Heart right ventricle (tissue), 16 donors: ENCODE measurements at regions not wholly inside any gene's neighbourhood (a gene's known extent, or its start where the extent isn't known, plus 50 kb on each side); places are given as distances from the start of the nearest gene placed in this dataset.
"Not testable (repeated sequence)": the region's sequence is repeated elsewhere in the genome, so short reads cannot be mapped to it uniquely, and the experiment has no call there.

Experiments
- ATAC-seq, 8 donors: fragments of 200-7000 bp; cut with Tn5 transposase; one replicate each; pipeline ENCODE4 v1.9.1; 2020; ENCODE audit warnings: mild to moderate bottlenecking in 8 of 8, moderate library complexity in 8 of 8, moderate number of reproducible peaks in 1 of 8
- DNase-seq, 2 donors: peaks; one replicate each; pipeline ENCODE4 v3.0.0-alpha.2; 2020
- H3K27ac ChIP-seq, 10 donors: fragments of 200-600 bp; sonication (generic) in 2 of 10; one replicate each; pipeline versions ENCODE4 v1.5.0 to v1.8.0; 2020 to 2022; ENCODE audit warnings: mild to moderate bottlenecking in 3 of 10
- H3K27me3 ChIP-seq, 7 donors: fragments of 200-600 bp; one replicate each; pipeline ENCODE4 v1.8.0; 2021 to 2022; ENCODE audit warnings: mild to moderate bottlenecking in 2 of 7
- H3K36me3 ChIP-seq, 9 donors: fragments of 200-600 bp; sonication (generic) in 1 of 9; one replicate each; pipeline versions ENCODE4 v1.5.0 to v1.8.0; 2020 to 2022; ENCODE audit warnings: mild to moderate bottlenecking in 2 of 9
- H3K4me1 ChIP-seq, 9 donors: fragments of 200-600 bp; sonication (generic) in 1 of 9; one replicate each; pipeline versions ENCODE4 v1.5.0 to v1.8.0; 2020 to 2022; ENCODE audit warnings: mild to moderate bottlenecking in 4 of 9
- H3K4me3 ChIP-seq, 10 donors: fragments of 200-600 bp; sonication (generic) in 2 of 10; one replicate each; pipeline versions ENCODE4 v1.5.0 to v1.8.0; 2020 to 2022; ENCODE audit warnings: mild to moderate bottlenecking in 7 of 10, moderate library complexity in 2 of 10
- H3K9me3 ChIP-seq, 11 donors: fragments of 200-600 bp in 10 of 11; sonication (generic) in 2 of 11; one replicate each; pipeline versions ENCODE4 v1.5.0 to v1.8.0; 2013 to 2022; ENCODE audit warnings: mild to moderate bottlenecking in 2 of 11, control low read depth in 1 of 11, moderate library complexity in 1 of 11
- WGBS, 2 donors: extraction: QIAGEN DNeasy Blood & Tissue Kit; methylation state at CpG; one replicate each; pipeline ENCODE4 v1.1.7; 2013; ENCODE audit warnings: inconsistent platforms in 1 of 2; 5-methylcytosine and 5-hydroxymethylcytosine counted together
- intact Hi-C, 10 donors: fragments of 100-400 bp; cut with DNase I; formaldehyde crosslinking; loops; one replicate each; pipeline versions ENCODE4 v1.11.1 to v1.14.2; 2022
- TF ChIP-seq, protein P1 (sequence below), 9 donors: fragments of 200-600 bp; sonication (generic) in 2 of 9; IDR thresholded peaks; one replicate each; pipeline versions ENCODE4 v1.5.0 to v1.8.0; 2021 to 2022; ENCODE audit warnings: antibody characterized with exemption in 9 of 9, mild to moderate bottlenecking in 5 of 9, moderate library complexity in 1 of 9
- donor health status: Arrhythmogenic right ventricular cardiomyopathy.
- donor health status: ischemic (EF 13 %, LVEDD 7.1; RV severe dilation, severe dysfunction).
- donor health status: healthy with polysubstance abuse.
- donor health status: DM: no; HTN: yes; CAD: no.
- donor health status: DM: no; HTN: no; CAD: no.
- donor health status: ischemic (EF 25% LVEDD 6.9; RV normal size, moderate dysfunction).
- donor health status: ischemic (EF 25% LVEDD 5.7; RV mildly dilated, moderate dysfunction).
- donor health status: healthy.
- donor health status: DM: yes; HTN: yes; CAD: no.
- donor health status: Ischemic cardiomyopathy.
- donor health status: ischemic (EF 35%, LVEDD 5.7; RV mildly dilated, moderate dysfunction).
- donor health status: nonischemic (EF 11% LVEDD 7.7; RV severe dilation, severe dysfunction).
- donor health status: DM: yes; HTN: yes; CAD: no.
- donor health status: PGD.
- donor health status: ischemic (EF 29% LVEDD 5.4; RV normal size, mild dysfunction).
- donor health status: nonischemic (EF 23%, LVEDD 6.1; RV moderate dilation, normal function).

DNA sequence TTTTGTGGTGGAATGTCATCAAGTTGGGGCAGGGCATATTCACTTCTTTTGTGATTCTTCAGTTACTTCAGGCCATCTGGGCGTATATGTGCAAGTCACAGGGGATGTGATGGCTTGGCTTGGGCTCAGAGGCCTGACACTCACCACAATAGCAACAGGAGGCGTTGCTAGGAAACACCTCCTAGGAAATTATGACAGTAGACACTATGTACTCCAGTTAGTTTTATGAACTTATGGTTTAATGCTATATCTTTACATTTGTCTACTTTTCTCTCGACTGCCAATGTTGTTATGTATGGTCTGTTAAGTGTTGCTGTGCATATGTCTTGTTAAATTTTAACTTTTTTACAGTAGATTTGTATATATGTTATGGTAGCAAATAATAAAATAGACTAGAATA is 788.7 kb upstream of the GOT2 start:
- intact Hi-C loops, result no loop called here
- H3K27me3 ChIP-seq, result no peaks in the 10 kb centered on the region
- no peak overlapping the region for H3K27ac ChIP-seq
- no peaks in the 10 kb centered on the region for H3K36me3 ChIP-seq
- H3K4me1 ChIP-seq, result no peaks in the 10 kb centered on the region
- TF ChIP-seq, protein P1, sequence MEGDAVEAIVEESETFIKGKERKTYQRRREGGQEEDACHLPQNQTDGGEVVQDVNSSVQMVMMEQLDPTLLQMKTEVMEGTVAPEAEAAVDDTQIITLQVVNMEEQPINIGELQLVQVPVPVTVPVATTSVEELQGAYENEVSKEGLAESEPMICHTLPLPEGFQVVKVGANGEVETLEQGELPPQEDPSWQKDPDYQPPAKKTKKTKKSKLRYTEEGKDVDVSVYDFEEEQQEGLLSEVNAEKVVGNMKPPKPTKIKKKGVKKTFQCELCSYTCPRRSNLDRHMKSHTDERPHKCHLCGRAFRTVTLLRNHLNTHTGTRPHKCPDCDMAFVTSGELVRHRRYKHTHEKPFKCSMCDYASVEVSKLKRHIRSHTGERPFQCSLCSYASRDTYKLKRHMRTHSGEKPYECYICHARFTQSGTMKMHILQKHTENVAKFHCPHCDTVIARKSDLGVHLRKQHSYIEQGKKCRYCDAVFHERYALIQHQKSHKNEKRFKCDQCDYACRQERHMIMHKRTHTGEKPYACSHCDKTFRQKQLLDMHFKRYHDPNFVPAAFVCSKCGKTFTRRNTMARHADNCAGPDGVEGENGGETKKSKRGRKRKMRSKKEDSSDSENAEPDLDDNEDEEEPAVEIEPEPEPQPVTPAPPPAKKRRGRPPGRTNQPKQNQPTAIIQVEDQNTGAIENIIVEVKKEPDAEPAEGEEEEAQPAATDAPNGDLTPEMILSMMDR (IDR thresholded peaks at IDR 0.05), result no peak
- DNase-seq (no peak), ATAC-seq (no peak)
- H3K4me3 ChIP-seq, result no peak overlapping the region
- WGBS, 2 donors, result 61 to 63% methylated on average over 3 of the region's 3 CpGs
- H3K9me3 ChIP-seq, result no peaks in the 10 kb centered on the region

DNA sequence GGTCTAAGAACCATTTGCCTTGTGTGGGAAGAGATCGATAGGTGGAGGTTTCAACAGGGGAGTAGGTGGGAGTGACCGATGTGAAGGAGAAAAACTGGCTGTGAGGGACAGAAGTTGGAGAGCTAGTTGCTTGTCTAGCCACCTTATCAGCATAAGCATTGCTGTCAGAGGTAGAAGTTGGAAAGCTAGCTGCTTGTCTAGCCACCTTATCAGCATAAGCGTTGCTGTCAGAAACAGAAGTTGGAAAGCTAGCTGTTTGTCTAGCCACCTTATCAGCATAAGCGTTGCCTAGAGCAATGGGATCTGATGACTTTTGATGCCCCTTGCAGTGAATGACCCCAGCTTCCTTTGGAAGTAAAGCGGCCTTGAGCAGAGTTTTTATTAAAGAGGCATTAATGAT is 784.6 kb upstream of the GOT2 start:
- WGBS, 2 donors, result 21 to 22% methylated on average over 5 of the region's 5 CpGs
- ATAC-seq, H3K27me3 ChIP-seq, H3K4me1 ChIP-seq, H3K27ac ChIP-seq, H3K36me3 ChIP-seq, H3K4me3 ChIP-seq, DNase-seq, intact Hi-C loops: not testable (repeated sequence)
- H3K9me3 ChIP-seq, result peaks cover 0 to 10% (median 0%) of the 10 kb centered on the region in 11 donors

DNA sequence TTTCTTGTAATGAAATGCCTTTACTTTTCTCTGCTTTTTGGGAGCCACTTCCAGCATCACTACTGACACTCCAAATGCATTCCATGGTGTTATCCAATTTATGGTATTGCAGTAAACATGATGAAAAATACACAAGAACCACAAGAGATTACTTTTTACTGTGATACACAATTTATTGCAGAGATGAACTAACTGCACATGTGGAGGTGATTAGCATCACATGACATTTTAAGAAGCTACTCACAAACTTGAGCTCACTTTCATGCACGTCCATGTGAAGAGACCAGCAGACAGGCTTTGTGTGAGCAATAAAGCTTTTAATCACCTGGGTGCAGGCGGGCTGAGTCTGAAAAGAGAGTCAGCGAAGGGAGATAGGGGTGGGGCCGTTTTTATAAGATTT is 780.5 kb upstream of the GOT2 start:
- Histone ChIP-seq H3K9me3 (peaks cover 0 to 19% (median 0%) of the 10 kb centered on the region in 11 donors), H3K36me3 (no peaks in the 10 kb centered on the region), H3K27ac (no peak overlapping the region), H3K4me3 (no peak overlapping the region), H3K4me1 (no peaks in the 10 kb centered on the region), H3K27me3 (no peaks in the 10 kb centered on the region)
- TF ChIP-seq, protein P1 (IDR thresholded peaks at IDR 0.05), result no peak
- WGBS, 2 donors, result 77 to 80% methylated on average over 3 to 4 of the region's 4 CpGs
- intact Hi-C loops, result no loop called here
- DNase-seq (no peak), ATAC-seq (no peak)

DNA sequence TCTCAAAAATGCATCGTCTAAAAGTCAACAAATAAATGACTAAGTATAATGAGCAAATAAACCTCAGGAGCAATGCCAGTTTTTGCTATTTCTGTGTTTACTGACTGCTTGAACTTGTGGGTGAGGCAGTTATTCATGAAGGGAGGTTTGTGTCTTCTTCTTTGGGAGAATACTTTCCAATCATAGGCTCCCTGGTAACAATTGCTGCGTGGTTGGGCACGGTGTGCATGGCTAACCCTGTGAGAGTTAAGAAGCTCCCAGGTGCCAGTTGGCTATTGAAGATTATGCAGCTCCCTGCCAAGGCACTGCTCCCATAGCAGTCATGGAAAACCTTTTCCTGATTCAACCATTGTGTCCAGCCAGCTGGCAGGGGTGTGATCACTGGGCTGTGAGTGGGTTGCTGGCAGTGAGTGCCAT is 775.9 kb upstream of the GOT2 start:
- Histone ChIP-seq H3K4me3 (no peak overlapping the region), H3K9me3 (peaks cover 0 to 19% (median 0%) of the 10 kb centered on the region in 11 donors), H3K36me3 (no peaks in the 10 kb centered on the region), H3K27me3 (no peaks in the 10 kb centered on the region), H3K27ac (no peak overlapping the region), H3K4me1 (no peaks in the 10 kb centered on the region)
- ATAC-seq, result peak in 3 of 8 donors; percentile 52 to 70 (median 62)
- intact Hi-C loops, result no loop called here
- peak in 1 of 2 donors; percentile 17 for DNase-seq
- TF ChIP-seq, protein P1 (IDR thresholded peaks at IDR 0.05), result no peak
- 75 to 78% methylated on average over 3 of the region's 3 CpGs for WGBS, 2 donors

DNA sequence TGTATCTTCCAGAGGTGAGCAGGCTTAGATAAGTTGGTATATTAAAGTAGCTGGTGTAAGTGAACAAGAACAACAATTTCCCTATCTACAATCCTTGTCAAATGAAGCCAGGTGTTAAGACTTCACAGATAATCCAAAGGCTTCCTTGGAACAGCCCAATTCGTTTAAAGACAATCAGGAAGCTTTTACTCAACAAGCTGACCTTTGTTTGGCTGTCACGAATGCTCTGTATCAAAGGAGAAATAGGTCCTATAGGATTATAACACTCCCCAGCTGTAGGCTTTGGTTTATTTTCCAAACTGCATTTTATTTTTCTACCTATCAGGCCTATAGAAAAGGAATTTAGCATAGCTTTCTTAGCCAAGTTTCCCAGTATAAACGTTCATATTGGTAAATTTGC is 766.5 kb upstream of the GOT2 start:
- H3K27ac ChIP-seq, result no peak overlapping the region
- no peaks in the 10 kb centered on the region for H3K27me3 ChIP-seq
- ATAC-seq (no peak), DNase-seq (no peak)
- H3K36me3 ChIP-seq, result no peaks in the 10 kb centered on the region
- TF ChIP-seq, protein P1 (IDR thresholded peaks at IDR 0.05), result no peak
- no peaks in the 10 kb centered on the region for H3K4me1 ChIP-seq
- no peak overlapping the region for H3K4me3 ChIP-seq
- 49 to 53% methylated on average over 3 of the region's 3 CpGs for WGBS, 2 donors
- intact Hi-C loops, result no loop called here
- H3K9me3 ChIP-seq, result no peaks in the 10 kb centered on the region
